ENCODE measurements at regions not wholly inside any gene's neighbourhood (a gene's known extent, or its start where the extent isn't known, plus 50 kb on each side); places are given as distances from the start of the nearest gene placed in this dataset.

GRCh38 chr10:94088926-94089381, 95.2 kb downstream of the PLCE1 start:
- Histone ChIP-seq H3F3A (ENCODE audit: insufficient read depth) (no peaks in the 10 kb centered on the region), H3K36me3 (ENCODE audit: low read length) (no peaks in the 10 kb centered on the region), H3K79me2 (ENCODE audit: insufficient read depth, low read length) (no peaks in the 10 kb centered on the region), H3K4me2 (ENCODE audit: low read depth, low read length, poor library complexity, severe bottlenecking) (no peak overlapping the region), H3K27ac (ENCODE audit: low read depth, low read length) (no peak overlapping the region), H4K20me1 (ENCODE audit: low read depth, low read length) (no peaks in the 10 kb centered on the region), H2AFZ (ENCODE audit: low read depth, low read length, severe bottlenecking) (no peak overlapping the region), H3K27me3 (ENCODE audit: low read length) (no peaks in the 10 kb centered on the region), H3K9ac (ENCODE audit: low read length) (no peak overlapping the region), H3K9me2 (replicated peaks; ENCODE audit: insufficient read depth, low read length) (no peaks in the 10 kb centered on the region), H3K9me3 (ENCODE audit: insufficient read depth, low read length) (no peaks in the 10 kb centered on the region), H3K4me3 (ENCODE audit: insufficient read depth, low read length, poor library complexity, severe bottlenecking) (no peak overlapping the region)
- TF ChIP-seq EZH2phosphoT487 (conservative IDR thresholded peaks at IDR 0.05; ENCODE audit: low read length) = no peak
- TF ChIP-seq, protein P1, sequence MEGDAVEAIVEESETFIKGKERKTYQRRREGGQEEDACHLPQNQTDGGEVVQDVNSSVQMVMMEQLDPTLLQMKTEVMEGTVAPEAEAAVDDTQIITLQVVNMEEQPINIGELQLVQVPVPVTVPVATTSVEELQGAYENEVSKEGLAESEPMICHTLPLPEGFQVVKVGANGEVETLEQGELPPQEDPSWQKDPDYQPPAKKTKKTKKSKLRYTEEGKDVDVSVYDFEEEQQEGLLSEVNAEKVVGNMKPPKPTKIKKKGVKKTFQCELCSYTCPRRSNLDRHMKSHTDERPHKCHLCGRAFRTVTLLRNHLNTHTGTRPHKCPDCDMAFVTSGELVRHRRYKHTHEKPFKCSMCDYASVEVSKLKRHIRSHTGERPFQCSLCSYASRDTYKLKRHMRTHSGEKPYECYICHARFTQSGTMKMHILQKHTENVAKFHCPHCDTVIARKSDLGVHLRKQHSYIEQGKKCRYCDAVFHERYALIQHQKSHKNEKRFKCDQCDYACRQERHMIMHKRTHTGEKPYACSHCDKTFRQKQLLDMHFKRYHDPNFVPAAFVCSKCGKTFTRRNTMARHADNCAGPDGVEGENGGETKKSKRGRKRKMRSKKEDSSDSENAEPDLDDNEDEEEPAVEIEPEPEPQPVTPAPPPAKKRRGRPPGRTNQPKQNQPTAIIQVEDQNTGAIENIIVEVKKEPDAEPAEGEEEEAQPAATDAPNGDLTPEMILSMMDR (IDR thresholded peaks at IDR 0.05; ENCODE audit: insufficient read depth, low read length, poor library complexity, severe bottlenecking) = no peak

- H3K9me2 ChIP-seq (replicated peaks; ENCODE audit: insufficient read depth, low read length) = no peaks in the 10 kb centered on the region
- H3F3A ChIP-seq (ENCODE audit: insufficient read depth) = no peaks in the 10 kb centered on the region
- H3K4me2 ChIP-seq (ENCODE audit: low read depth, low read length, poor library complexity, severe bottlenecking) = no peak overlapping the region
- H3K79me2 ChIP-seq (ENCODE audit: insufficient read depth, low read length) = no peaks in the 10 kb centered on the region
- H3K27ac ChIP-seq (ENCODE audit: low read depth, low read length) = no peak overlapping the region
- H3K36me3 ChIP-seq (ENCODE audit: low read length) = no peaks in the 10 kb centered on the region
- no peak for TF ChIP-seq EZH2phosphoT487 (conservative IDR thresholded peaks at IDR 0.05; ENCODE audit: low read length)
- TF ChIP-seq, protein P1 (IDR thresholded peaks at IDR 0.05; ENCODE audit: insufficient read depth, low read length, poor library complexity, severe bottlenecking) = no peak
- H3K9me3 ChIP-seq (ENCODE audit: insufficient read depth, low read length) = no peaks in the 10 kb centered on the region
- no peak overlapping the region for H2AFZ ChIP-seq (ENCODE audit: low read depth, low read length, severe bottlenecking)
- H3K4me3 ChIP-seq (ENCODE audit: insufficient read depth, low read length, poor library complexity, severe bottlenecking) = no peak overlapping the region
- H3K27me3 ChIP-seq (ENCODE audit: low read length) = no peaks in the 10 kb centered on the region
- no peaks in the 10 kb centered on the region for H4K20me1 ChIP-seq (ENCODE audit: low read depth, low read length)
- no peak overlapping the region for H3K9ac ChIP-seq (ENCODE audit: low read length)
These were observed 97.9 kb downstream of the PLCE1 start for GRCh38 chr10:94091649-94092048.

DNA sequence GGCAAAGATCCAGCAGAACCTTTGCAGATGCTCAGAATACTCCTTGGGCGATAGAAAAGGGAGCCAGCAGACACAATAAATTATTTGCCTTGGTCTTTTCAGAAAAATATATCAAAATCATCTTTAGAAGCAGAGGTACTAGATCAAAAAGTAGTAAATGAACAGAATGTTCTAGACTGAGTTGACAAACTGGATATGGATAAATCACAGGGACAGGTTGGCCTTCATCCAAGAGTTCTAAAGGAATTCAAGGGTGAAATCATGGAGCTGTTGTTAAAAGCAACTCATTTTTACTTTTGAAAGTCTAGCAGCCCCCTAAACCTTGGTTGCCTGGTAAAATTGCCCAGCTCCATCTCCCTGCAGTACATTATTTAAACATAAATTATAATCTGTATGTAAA, 99.1 kb downstream of the PLCE1 start:
- Histone ChIP-seq H3F3A (ENCODE audit: insufficient read depth) (no peaks in the 10 kb centered on the region), H3K79me2 (ENCODE audit: insufficient read depth, low read length) (no peaks in the 10 kb centered on the region), H3K9ac (ENCODE audit: low read length) (no peak overlapping the region), H3K9me3 (ENCODE audit: insufficient read depth, low read length) (no peaks in the 10 kb centered on the region), H3K9me2 (replicated peaks; ENCODE audit: insufficient read depth, low read length) (no peaks in the 10 kb centered on the region), H2AFZ (ENCODE audit: low read depth, low read length, severe bottlenecking) (no peak overlapping the region), H3K4me3 (ENCODE audit: insufficient read depth, low read length, poor library complexity, severe bottlenecking) (no peak overlapping the region), H4K20me1 (ENCODE audit: low read depth, low read length) (no peaks in the 10 kb centered on the region), H3K4me2 (ENCODE audit: low read depth, low read length, poor library complexity, severe bottlenecking) (no peak overlapping the region), H3K36me3 (ENCODE audit: low read length) (no peaks in the 10 kb centered on the region), H3K27ac (ENCODE audit: low read depth, low read length) (no peak overlapping the region), H3K27me3 (ENCODE audit: low read length) (no peaks in the 10 kb centered on the region)
- TF ChIP-seq, protein P1 (IDR thresholded peaks at IDR 0.05; ENCODE audit: insufficient read depth, low read length, poor library complexity, severe bottlenecking) = no peak
